ENCODE measurements at regions not wholly inside any gene's neighbourhood (a gene's known extent, or its start where the extent isn't known, plus 50 kb on each side); places are given as distances from the start of the nearest gene placed in this dataset.

DNA sequence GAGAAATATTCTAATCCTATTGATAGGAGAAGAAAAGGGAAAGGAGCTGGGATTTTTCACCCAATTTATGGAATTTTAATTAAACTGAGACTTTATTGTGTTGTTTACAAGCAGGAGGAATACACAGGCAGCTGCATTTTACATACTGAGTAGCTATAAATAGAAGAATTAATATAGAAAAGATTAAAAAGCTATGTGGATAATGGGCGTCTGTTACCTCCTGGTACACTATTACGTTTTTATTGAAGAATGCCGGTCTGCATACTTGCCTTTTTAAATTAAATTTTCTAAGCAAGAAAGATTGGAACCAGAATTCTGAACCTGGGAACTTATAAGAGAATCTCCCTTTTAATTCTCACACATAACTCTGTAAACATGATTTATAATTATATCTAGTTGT is 52.1 kb upstream of the CACHD1 start:
- no peak for DNase-seq (ENCODE audit: low read depth)
- H3K4me3 ChIP-seq (ENCODE audit: control insufficient read depth, low read depth, low read length), result no peak overlapping the region
- TF ChIP-seq, protein P1, sequence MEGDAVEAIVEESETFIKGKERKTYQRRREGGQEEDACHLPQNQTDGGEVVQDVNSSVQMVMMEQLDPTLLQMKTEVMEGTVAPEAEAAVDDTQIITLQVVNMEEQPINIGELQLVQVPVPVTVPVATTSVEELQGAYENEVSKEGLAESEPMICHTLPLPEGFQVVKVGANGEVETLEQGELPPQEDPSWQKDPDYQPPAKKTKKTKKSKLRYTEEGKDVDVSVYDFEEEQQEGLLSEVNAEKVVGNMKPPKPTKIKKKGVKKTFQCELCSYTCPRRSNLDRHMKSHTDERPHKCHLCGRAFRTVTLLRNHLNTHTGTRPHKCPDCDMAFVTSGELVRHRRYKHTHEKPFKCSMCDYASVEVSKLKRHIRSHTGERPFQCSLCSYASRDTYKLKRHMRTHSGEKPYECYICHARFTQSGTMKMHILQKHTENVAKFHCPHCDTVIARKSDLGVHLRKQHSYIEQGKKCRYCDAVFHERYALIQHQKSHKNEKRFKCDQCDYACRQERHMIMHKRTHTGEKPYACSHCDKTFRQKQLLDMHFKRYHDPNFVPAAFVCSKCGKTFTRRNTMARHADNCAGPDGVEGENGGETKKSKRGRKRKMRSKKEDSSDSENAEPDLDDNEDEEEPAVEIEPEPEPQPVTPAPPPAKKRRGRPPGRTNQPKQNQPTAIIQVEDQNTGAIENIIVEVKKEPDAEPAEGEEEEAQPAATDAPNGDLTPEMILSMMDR (conservative IDR thresholded peaks at IDR 0.05; ENCODE audit: control insufficient read depth, insufficient read depth, low read depth, low read length), result no peak
